B cell (primary cell): ENCODE measurements at regions not wholly inside any gene's neighbourhood (a gene's known extent, or its start where the extent isn't known, plus 50 kb on each side); places are given as distances from the start of the nearest gene placed in this dataset.

ENCODE experiments used
- ATAC-seq: fragments of 200-7000 bp; cut with Tn5 transposase; one replicate; pipeline ENCODE4 v1.10.0; 2021; ENCODE audit warnings: low read depth, mild to moderate bottlenecking, moderate number of reproducible peaks, moderate library complexity
- CTCF ChIA-PET: fragments of 350-600 bp; sonication (Branson Sonifier 250); formaldehyde crosslinking; loops from one replicate; lab custom pipeline; 2021; ENCODE audit warnings: antibody characterized with exemption, inconsistent platforms; lab: Charles Lee
- POLR2A ChIA-PET: fragments of 350-600 bp; sonication (Branson Sonifier 250); formaldehyde crosslinking; loops from one replicate; lab custom pipeline; 2021; ENCODE audit warnings: antibody characterized with exemption; lab: Charles Lee
- DNase-seq: peaks from one replicate; pipeline ENCODE4 v3.0.0; 2013
- H2AFZ ChIP-seq: 2 replicates; pipeline ENCODE4 v1.6.1; 2012; ENCODE audit warnings: mild to moderate bottlenecking, low read depth, low read length; ENCODE audit not compliant: insufficient read depth, poor library complexity, severe bottlenecking
- H3K27ac ChIP-seq, 2 donors: 1 replicate in 1 of 2; 2 replicates in 1 of 2; pipeline ENCODE4 v1.5.1; 2012 to 2013; ENCODE audit warnings: low read length in 2 of 2, mild to moderate bottlenecking in 2 of 2, moderate library complexity in 1 of 2
- H3K27me3 ChIP-seq, 4 experiments: fragments of 200-600 bp in 1 of 4; sonication (generic) in 1 of 4; replicated peaks in 1 of 4; 1 replicate in 2 of 4; 2 replicates in 2 of 4; pipeline versions ENCODE4 v1.6.1 to v1.7.0; 2013 to 2016; ENCODE audit warnings: low read length in 3 of 4, mild to moderate bottlenecking in 2 of 4, mixed read lengths in 1 of 4, moderate library complexity in 1 of 4; ENCODE audit not compliant: insufficient read depth in 4 of 4, control insufficient read depth in 3 of 4; ENCODE audit errors: control extremely low read depth in 1 of 4
- H3K36me3 ChIP-seq, 2 experiments: replicated peaks in 1 of 2; 1 replicate in 1 of 2; 2 replicates in 1 of 2; pipeline versions ENCODE4 v1.6.1 to v1.7.1; 2013; ENCODE audit warnings: low read length in 1 of 2; ENCODE audit not compliant: insufficient read depth in 2 of 2, control insufficient read depth in 1 of 2; ENCODE audit errors: control extremely low read depth in 1 of 2, extremely low read depth in 1 of 2
- H3K4me1 ChIP-seq, 2 donors: fragments of 200-600 bp in 1 of 2; sonication (generic) in 1 of 2; 1 replicate in 1 of 2; 2 replicates in 1 of 2; pipeline versions ENCODE4 v1.5.1 to v1.6.1; 2013 to 2017; ENCODE audit warnings: low read length in 2 of 2; ENCODE audit not compliant: control insufficient read depth in 2 of 2, insufficient read depth in 2 of 2
- H3K4me2 ChIP-seq: replicated peaks from 2 replicates; pipeline ENCODE3; 2012; ENCODE audit warnings: mild to moderate bottlenecking, low read depth, low read length; ENCODE audit not compliant: poor library complexity, severe bottlenecking
- H3K4me3 ChIP-seq, 5 experiments: fragments of 200-600 bp in 1 of 5; sonication (generic) in 1 of 5; 1 replicate in 3 of 5; 2 replicates in 2 of 5; pipeline versions ENCODE4 v1.5.1 to v1.7.0; 2011 to 2016; ENCODE audit warnings: low read length in 4 of 5, mild to moderate bottlenecking in 4 of 5, low read depth in 2 of 5, control low read depth in 1 of 5, moderate library complexity in 1 of 5; ENCODE audit not compliant: insufficient read depth in 1 of 5; ENCODE audit errors: control extremely low read depth in 1 of 5, extremely low read depth in 1 of 5
- H3K79me2 ChIP-seq: fragments of 200-600 bp; sonication (generic); one replicate; pipeline ENCODE4 v1.6.0; 2016; ENCODE audit warnings: low read length; ENCODE audit not compliant: control insufficient read depth, insufficient read depth
- H3K9ac ChIP-seq: fragments of 200-600 bp; sonication (generic); 2 replicates; pipeline ENCODE4 v1.6.1; 2017; ENCODE audit warnings: mild to moderate bottlenecking, low read length, moderate library complexity
- H3K9me3 ChIP-seq, 3 donors: one replicate each; pipeline versions ENCODE4 v1.6.1 to v1.7.1; 2013; ENCODE audit warnings: low read length in 2 of 3; ENCODE audit not compliant: control insufficient read depth in 2 of 3, insufficient read depth in 1 of 3; ENCODE audit errors: control extremely low read depth in 1 of 3
- H4K20me1 ChIP-seq: 2 replicates; pipeline ENCODE4 v1.6.0; 2012; ENCODE audit warnings: mild to moderate bottlenecking, low read length; ENCODE audit not compliant: insufficient read depth, control insufficient read depth, poor library complexity, severe bottlenecking
- H3K27ac Mint-ChIP-seq: one replicate; pipeline ENCODE4 v1.8.0; 2021; ENCODE audit warnings: mixed read lengths
- H3K27me3 Mint-ChIP-seq: one replicate; pipeline ENCODE4 v1.8.0; 2021; ENCODE audit warnings: mixed read lengths
- H3K4me1 Mint-ChIP-seq: one replicate; pipeline ENCODE4 v1.8.0; 2021; ENCODE audit warnings: mixed read lengths
- H3K4me3 Mint-ChIP-seq: one replicate; pipeline ENCODE4 v1.8.0; 2021; ENCODE audit warnings: mixed read lengths
- H3K9me3 Mint-ChIP-seq: one replicate; pipeline ENCODE4 v1.8.0; 2022; ENCODE audit warnings: mixed read lengths; ENCODE audit not compliant: insufficient read depth
- CTCF ChIP-seq: fragments of 200-600 bp; IDR thresholded peaks from one replicate; pipeline ENCODE4 v1.8.0; 2022; ENCODE audit warnings: antibody characterized with exemption, mild to moderate bottlenecking
- EZH2 ChIP-seq: IDR thresholded peaks from 2 replicates; pipeline ENCODE4 v1.6.1; 2012; ENCODE audit warnings: borderline replicate concordance, low read depth, mild to moderate bottlenecking, moderate library complexity, low read length; ENCODE audit not compliant: insufficient read depth, poor library complexity, severe bottlenecking
- WGBS: methylation state at CpG from one replicate; pipeline ENCODE4 v1.1.5; 2013; ENCODE audit warnings: missing lambda C conversion rate; ENCODE audit not compliant: insufficient coverage; 5-methylcytosine and 5-hydroxymethylcytosine counted together
- intact Hi-C: fragments of 100-400 bp; cut with micrococcal nuclease; formaldehyde crosslinking; loops from one replicate; pipeline ENCODE4 v1.10.0; 2022

GRCh38 chr1:98054786-98055185, 134.0 kb upstream of the DPYD start:
- H3K4me3 Mint-ChIP-seq = peak overlapping the region; percentile 57
- no peak overlapping the region for H2AFZ ChIP-seq

GRCh38 chr1:98054367-98054701, 133.5 kb upstream of the DPYD start:
- H2AFZ ChIP-seq = peak overlapping the region; percentile 80
- Mint-ChIP-seq H3K27ac (no peak overlapping the region), H3K4me3 (peak overlapping the region; percentile 57), H3K9me3 (no peaks in the 10 kb centered on the region), H3K4me1 (peaks cover 13% of the 10 kb centered on the region), H3K27me3 (peaks cover 55% of the 10 kb centered on the region)
- TF ChIP-seq CTCF = peak; percentile 35
- TF ChIP-seq EZH2 = no peak
- H3K27ac ChIP-seq = no peak overlapping the region
- peak overlapping the region; percentile 91 for H3K4me2 ChIP-seq
- peak overlapping the region in 1 of 5 experiments; percentile 47 for H3K4me3 ChIP-seq
- peaks cover 0 to 5% (median 0%) of the 10 kb centered on the region in 3 donors for H3K9me3 ChIP-seq
- H4K20me1 ChIP-seq = no peaks in the 10 kb centered on the region
- peak overlapping the region; percentile 56 for H3K9ac ChIP-seq
- no peaks in the 10 kb centered on the region for H3K79me2 ChIP-seq
- 30% methylated on average over 4 of the region's 11 CpGs for WGBS
- ChIA-PET POLR2A (no interaction called here), CTCF (interaction anchor here (0.7 to 1.9 kb wide), 6 partner anchors 913 to 1091 kb away, joined by 3 to 21 read pairs (median 4); no protein-coding TSS in a partner anchor)
- H3K4me1 ChIP-seq = peaks cover 15 to 19% of the 10 kb centered on the region in 2 donors
- intact Hi-C loops = loop anchor here (5.0 to 10.0 kb wide), 2 partner anchors 812 to 870 kb away; no protein-coding TSS in a partner anchor
- H3K27me3 ChIP-seq = peaks cover 0 to 45% (median 36%) of the 10 kb centered on the region in 4 experiments
- DNase-seq (no peak), ATAC-seq (no peak)
- no peaks in the 10 kb centered on the region for H3K36me3 ChIP-seq

More at GRCh38 chr1:98054786-98055185, 134.0 kb upstream of the DPYD start:
- no peak for DNase-seq
- Histone ChIP-seq H3K9ac (no peak overlapping the region), H3K4me3 (no peak overlapping the region), H3K27me3 (peaks cover 0 to 41% (median 31%) of the 10 kb centered on the region in 4 experiments), H3K27ac (no peak overlapping the region), H3K36me3 (no peaks in the 10 kb centered on the region), H3K79me2 (no peaks in the 10 kb centered on the region), H3K9me3 (peaks cover 0 to 5% (median 0%) of the 10 kb centered on the region in 3 donors), H3K4me1 (peaks cover 15 to 16% of the 10 kb centered on the region in 2 donors), H4K20me1 (no peaks in the 10 kb centered on the region), H3K4me2 (no peak overlapping the region)
- no peak overlapping the region for H3K27ac Mint-ChIP-seq
- WGBS = 100% methylated on average over 1 of the region's 4 CpGs
- peaks cover 10% of the 10 kb centered on the region for H3K4me1 Mint-ChIP-seq
- CTCF ChIA-PET = interaction anchor here (1.1 to 1.9 kb wide), 2 partner anchors 17 to 1091 kb away, joined by 3 to 21 read pairs; no protein-coding TSS in a partner anchor
- POLR2A ChIA-PET = no interaction called here
- ATAC-seq = no peak
- H3K27me3 Mint-ChIP-seq = peaks cover 51% of the 10 kb centered on the region
- intact Hi-C loops = loop anchor here (5.0 to 10.0 kb wide), 2 partner anchors 812 to 870 kb away; no protein-coding TSS in a partner anchor
- H3K9me3 Mint-ChIP-seq = no peaks in the 10 kb centered on the region
- TF ChIP-seq CTCF = no peak
- no peak for TF ChIP-seq EZH2
